ENCODE measurements at regions not wholly inside any gene's neighbourhood (a gene's known extent, or its start where the extent isn't known, plus 50 kb on each side); places are given as distances from the start of the nearest gene placed in this dataset.

DNA sequence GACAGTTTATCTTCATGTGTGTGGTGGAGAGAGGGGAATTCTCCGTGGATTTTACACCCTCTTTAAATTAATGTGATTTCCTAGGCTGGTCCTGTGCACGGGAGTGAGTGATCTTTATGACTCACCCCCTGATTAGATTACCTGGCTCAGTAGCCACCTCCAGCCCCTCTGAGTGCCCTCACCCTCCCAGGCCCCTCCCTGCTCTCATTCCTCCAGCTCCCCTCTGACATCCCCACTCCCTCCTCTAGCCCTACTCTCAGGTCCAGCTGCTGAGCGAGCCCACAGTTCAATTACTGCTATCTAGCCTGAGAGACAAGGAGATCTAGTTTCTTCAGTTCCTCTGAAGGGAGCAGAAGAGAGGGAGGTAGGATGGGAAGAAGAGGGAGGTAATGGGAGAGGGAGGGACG lies 61.8 kb upstream of the ARAP3 start:
- Histone ChIP-seq H3K79me2 (ENCODE audit: insufficient read depth, low read length) (no peaks in the 10 kb centered on the region), H3K4me2 (ENCODE audit: low read depth, low read length) (no peak overlapping the region), H3K36me3 (replicated peaks in 1 of 2; ENCODE audit: control insufficient read depth in 1 of 2, insufficient read depth in 2 of 2, low read length in 2 of 2) (no peaks in the 10 kb centered on the region), H3K27ac (ENCODE audit: extremely low read length, insufficient read depth, low read length) (no peak overlapping the region), H3K9me3 (ENCODE audit: low read length) (no peaks in the 10 kb centered on the region), H3K4me1 (ENCODE audit: insufficient read depth, low read length) (no peaks in the 10 kb centered on the region), H4K20me1 (ENCODE audit: insufficient read depth, low read length) (peaks cover 5% of the 10 kb centered on the region; the same call in 1 of the 2 replicates), H3K4me3 (replicated peaks in 1 of 3; ENCODE audit: insufficient read depth in 1 of 3, low read depth in 2 of 3, low read length in 3 of 3) (no peak overlapping the region), H3K27me3 (ENCODE audit: control insufficient read depth in 1 of 2, insufficient read depth in 2 of 2, low read length in 2 of 2) (no peaks in the 10 kb centered on the region), H3K9ac (ENCODE audit: insufficient read depth, low read depth, low read length) (no peak overlapping the region), H2AFZ (ENCODE audit: low read length) (no peak overlapping the region)
- DNase-seq (ENCODE audit: low spot score) (no peak), FAIRE-seq (no peak), ATAC-seq (no peak)
- in situ Hi-C loops (cut with HindIII; ENCODE audit: extremely low pct_ligation_motif_present, low pct_unique_long_range_greater_than_20kb) = no loop called here
- ChIA-PET CTCF (ENCODE audit: low intra/inter-chr PET ratio, low total read pairs) (no interaction called here), POLR2A (no interaction called here)
- TF ChIP-seq BCL6 (CRISPR knock-in tag; IDR thresholded peaks at IDR 0.05) (no peak), RNF2 (conservative IDR thresholded peaks at IDR 0.05; ENCODE audit: low read depth) (no peak), PCBP2 (optimal IDR thresholded peaks at IDR 0.05; ENCODE audit: low read depth, low read length, poor library complexity, severe bottlenecking) (no peak), ZBTB21 (CRISPR knock-in tag; IDR thresholded peaks at IDR 0.05) (no peak), ZNF800 (CRISPR knock-in tag; IDR thresholded peaks at IDR 0.05) (no peak), RORA (CRISPR knock-in tag; IDR thresholded peaks at IDR 0.05) (no peak), IKZF1 (IDR thresholded peaks at IDR 0.05) (no peak), SP4 (CRISPR knock-in tag; IDR thresholded peaks at IDR 0.05) (no peak), XRCC5 (optimal IDR thresholded peaks at IDR 0.05; ENCODE audit: low read length) (no peak), TBL1XR1 (IDR thresholded peaks at IDR 0.05; ENCODE audit: borderline replicate concordance, low read length, partially characterized antibody) (no peak), ZNF563 (CRISPR knock-in tag; IDR thresholded peaks at IDR 0.05) (no peak), ZNF251 (CRISPR knock-in tag; IDR thresholded peaks at IDR 0.05) (no peak), MAFK (conservative IDR thresholded peaks at IDR 0.05 in 1 of 2, IDR thresholded peaks at IDR 0.05 in 1 of 2; ENCODE audit: low read length in 2 of 2) (no peak), GATAD1 (CRISPR knock-in tag; IDR thresholded peaks at IDR 0.05) (no peak), CBX5 (CRISPR knock-in tag; IDR thresholded peaks at IDR 0.05; ENCODE audit: borderline replicate concordance) (no peak), ZNF580 (CRISPR knock-in tag; IDR thresholded peaks at IDR 0.05; ENCODE audit: borderline replicate concordance, low read depth) (no peak), ZMYM2 (CRISPR knock-in tag; IDR thresholded peaks at IDR 0.05) (no peak)
- TF ChIP-seq, protein P1, sequence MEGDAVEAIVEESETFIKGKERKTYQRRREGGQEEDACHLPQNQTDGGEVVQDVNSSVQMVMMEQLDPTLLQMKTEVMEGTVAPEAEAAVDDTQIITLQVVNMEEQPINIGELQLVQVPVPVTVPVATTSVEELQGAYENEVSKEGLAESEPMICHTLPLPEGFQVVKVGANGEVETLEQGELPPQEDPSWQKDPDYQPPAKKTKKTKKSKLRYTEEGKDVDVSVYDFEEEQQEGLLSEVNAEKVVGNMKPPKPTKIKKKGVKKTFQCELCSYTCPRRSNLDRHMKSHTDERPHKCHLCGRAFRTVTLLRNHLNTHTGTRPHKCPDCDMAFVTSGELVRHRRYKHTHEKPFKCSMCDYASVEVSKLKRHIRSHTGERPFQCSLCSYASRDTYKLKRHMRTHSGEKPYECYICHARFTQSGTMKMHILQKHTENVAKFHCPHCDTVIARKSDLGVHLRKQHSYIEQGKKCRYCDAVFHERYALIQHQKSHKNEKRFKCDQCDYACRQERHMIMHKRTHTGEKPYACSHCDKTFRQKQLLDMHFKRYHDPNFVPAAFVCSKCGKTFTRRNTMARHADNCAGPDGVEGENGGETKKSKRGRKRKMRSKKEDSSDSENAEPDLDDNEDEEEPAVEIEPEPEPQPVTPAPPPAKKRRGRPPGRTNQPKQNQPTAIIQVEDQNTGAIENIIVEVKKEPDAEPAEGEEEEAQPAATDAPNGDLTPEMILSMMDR (CRISPR knock-in tag; IDR thresholded peaks at IDR 0.05) = no peak
- TF ChIP-seq, protein P2, sequence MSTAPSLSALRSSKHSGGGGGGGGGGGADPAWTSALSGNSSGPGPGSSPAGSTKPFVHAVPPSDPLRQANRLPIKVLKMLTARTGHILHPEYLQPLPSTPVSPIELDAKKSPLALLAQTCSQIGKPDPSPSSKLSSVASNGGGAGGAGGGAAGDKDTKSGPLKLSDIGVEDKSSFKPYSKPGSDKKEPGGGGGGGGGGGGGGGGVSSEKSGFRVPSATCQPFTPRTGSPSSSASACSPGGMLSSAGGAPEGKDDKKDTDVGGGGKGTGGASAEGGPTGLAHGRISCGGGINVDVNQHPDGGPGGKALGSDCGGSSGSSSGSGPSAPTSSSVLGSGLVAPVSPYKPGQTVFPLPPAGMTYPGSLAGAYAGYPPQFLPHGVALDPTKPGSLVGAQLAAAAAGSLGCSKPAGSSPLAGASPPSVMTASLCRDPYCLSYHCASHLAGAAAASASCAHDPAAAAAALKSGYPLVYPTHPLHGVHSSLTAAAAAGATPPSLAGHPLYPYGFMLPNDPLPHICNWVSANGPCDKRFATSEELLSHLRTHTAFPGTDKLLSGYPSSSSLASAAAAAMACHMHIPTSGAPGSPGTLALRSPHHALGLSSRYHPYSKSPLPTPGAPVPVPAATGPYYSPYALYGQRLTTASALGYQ (CRISPR knock-in tag; IDR thresholded peaks at IDR 0.05) = no peak
- TF ChIP-seq, protein P3, sequence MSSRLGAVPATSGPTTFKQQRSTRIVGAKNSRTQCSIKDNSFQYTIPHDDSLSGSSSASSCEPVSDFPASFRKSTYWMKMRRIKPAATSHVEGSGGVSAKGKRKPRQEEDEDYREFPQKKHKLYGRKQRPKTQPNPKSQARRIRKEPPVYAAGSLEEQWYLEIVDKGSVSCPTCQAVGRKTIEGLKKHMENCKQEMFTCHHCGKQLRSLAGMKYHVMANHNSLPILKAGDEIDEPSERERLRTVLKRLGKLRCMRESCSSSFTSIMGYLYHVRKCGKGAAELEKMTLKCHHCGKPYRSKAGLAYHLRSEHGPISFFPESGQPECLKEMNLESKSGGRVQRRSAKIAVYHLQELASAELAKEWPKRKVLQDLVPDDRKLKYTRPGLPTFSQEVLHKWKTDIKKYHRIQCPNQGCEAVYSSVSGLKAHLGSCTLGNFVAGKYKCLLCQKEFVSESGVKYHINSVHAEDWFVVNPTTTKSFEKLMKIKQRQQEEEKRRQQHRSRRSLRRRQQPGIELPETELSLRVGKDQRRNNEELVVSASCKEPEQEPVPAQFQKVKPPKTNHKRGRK (CRISPR knock-in tag; IDR thresholded peaks at IDR 0.05) = no peak
- BruUV-seq (replicated peaks) = no TSS peak
- 4% methylated on average over 4 of the region's 4 CpGs for WGBS (ENCODE audit: low lambda C conversion rate)
- intact Hi-C loops (cut with micrococcal nuclease; ENCODE audit: unreplicated experiment) = no loop called here

Measured in HepG2 (cell line).